Fibroblast of gingiva (primary cell): ENCODE measurements at regions not wholly inside any gene's neighbourhood (a gene's known extent, or its start where the extent isn't known, plus 50 kb on each side); places are given as distances from the start of the nearest gene placed in this dataset.

ENCODE experiments used
- DNase-seq: peaks from one replicate; pipeline ENCODE4 v3.0.0-alpha.2; 2011; ENCODE audit warnings: low read depth

DNA sequence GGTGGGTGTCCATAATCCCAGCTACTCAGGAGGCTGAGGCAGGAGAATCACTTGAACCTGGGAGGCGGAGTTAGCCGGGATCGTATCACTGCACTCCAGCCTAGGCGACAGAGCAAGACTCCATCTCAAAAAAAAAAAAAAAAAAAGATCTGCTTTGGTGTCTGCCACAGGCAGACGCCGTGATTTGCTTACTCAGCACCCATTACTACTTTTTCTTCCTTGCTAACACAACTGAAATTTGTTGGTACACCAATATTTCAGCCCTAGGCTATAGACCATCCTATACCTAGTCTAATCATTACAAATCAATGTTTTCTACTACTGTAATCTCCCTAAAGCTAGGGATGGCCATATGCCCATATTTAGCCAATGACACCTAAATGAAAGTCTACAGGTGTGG lies 53.5 kb upstream of the PARD3 start:
- DNase-seq = no peak

DNA sequence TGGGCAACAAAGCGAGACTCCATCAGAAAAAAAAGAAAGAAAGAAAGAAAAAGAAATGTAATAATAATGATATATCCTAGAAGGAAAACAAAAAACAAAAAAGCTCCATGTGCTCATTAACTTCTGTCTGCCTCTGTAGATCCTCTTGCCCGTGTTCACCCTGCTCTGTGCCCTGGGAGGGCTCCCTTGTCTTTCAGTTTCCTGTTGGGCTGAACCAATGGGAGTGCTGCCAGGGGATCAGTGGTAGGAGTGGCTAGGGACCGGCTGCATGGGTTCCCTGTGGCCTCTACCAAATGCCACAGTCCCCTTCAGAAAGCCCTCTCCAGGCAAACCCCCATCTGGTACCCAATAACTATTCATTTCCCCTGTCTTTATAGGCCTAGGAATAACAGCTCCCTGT lies 51.8 kb upstream of the PARD3 start:
- DNase-seq = no peak
